ENCODE measurements at regions not wholly inside any gene's neighbourhood (a gene's known extent, or its start where the extent isn't known, plus 50 kb on each side); places are given as distances from the start of the nearest gene placed in this dataset.

DNA sequence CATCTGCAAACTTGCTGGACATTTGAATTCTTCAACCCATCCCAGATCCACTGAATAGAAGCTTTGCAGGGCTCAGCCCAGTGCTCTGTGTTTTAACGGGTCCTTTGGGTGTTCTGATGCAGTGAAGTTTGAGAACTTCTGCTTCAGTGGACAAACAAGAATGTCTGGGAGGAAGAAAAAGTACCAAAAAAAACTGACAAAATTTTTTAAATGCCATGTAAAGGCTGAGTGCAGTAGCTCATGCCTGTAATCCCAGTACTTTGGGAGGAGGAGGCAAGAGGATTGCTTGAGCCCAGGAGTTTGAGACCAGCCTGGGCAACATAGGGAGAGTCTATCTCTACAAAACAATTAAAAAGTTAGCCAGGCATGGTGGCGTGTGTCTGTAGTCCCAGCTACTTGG, 51.8 kb upstream of the FRMD4A start:
- ATAC-seq: no peak

DNA sequence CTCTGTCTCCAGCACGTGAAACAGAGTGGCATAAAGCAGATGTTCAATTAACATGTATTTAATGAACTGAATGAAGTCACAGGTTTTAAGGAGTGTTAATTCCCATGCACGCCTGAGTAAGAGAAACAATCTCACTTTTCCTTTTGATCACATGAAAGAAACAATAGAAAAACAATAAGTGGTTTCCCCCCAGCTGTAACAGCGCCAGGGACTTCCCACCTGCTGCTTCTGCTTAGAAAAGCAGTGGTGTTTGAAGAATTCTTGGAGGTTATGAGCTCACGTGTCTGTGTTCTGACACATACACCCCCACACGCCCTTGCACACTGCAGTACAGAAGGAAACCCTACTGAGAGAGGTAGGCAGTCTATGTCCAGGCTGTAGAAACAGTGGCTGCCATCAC, 51.3 kb upstream of the FRMD4A start:
- no peak overlapping the region for H3K27ac ChIP-seq
- H3K9me3 ChIP-seq: no peaks in the 10 kb centered on the region
- H3K36me3 ChIP-seq: no peaks in the 10 kb centered on the region
- H3K4me1 ChIP-seq: no peaks in the 10 kb centered on the region
- no peak overlapping the region for H3K4me3 ChIP-seq
- in situ Hi-C loops (cut with MboI; ENCODE audit: low sequenced_read_pairs in 4 of 4): no loop called here
- intact Hi-C loops (cut with DNase I; ENCODE audit: low total_unique reads): no loop called here
- TF ChIP-seq POLR2A (IDR thresholded peaks at IDR 0.05): no peak
- TF ChIP-seq, protein P1, sequence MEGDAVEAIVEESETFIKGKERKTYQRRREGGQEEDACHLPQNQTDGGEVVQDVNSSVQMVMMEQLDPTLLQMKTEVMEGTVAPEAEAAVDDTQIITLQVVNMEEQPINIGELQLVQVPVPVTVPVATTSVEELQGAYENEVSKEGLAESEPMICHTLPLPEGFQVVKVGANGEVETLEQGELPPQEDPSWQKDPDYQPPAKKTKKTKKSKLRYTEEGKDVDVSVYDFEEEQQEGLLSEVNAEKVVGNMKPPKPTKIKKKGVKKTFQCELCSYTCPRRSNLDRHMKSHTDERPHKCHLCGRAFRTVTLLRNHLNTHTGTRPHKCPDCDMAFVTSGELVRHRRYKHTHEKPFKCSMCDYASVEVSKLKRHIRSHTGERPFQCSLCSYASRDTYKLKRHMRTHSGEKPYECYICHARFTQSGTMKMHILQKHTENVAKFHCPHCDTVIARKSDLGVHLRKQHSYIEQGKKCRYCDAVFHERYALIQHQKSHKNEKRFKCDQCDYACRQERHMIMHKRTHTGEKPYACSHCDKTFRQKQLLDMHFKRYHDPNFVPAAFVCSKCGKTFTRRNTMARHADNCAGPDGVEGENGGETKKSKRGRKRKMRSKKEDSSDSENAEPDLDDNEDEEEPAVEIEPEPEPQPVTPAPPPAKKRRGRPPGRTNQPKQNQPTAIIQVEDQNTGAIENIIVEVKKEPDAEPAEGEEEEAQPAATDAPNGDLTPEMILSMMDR (IDR thresholded peaks at IDR 0.05 in 4 of 5, conservative IDR thresholded peaks at IDR 0.05 in 1 of 5): no peak
- peaks cover 0 to 3% (median 0%) of the 10 kb centered on the region in 3 donors for H3K27me3 ChIP-seq
- DNase-seq (no peak), ATAC-seq (no peak)

More for the DNA sequence above, 51.8 kb upstream of the FRMD4A start:
- no peaks in the 10 kb centered on the region for H3K4me1 ChIP-seq
- no peak overlapping the region for H3K27ac ChIP-seq
- in situ Hi-C loops (cut with MboI; ENCODE audit: low sequenced_read_pairs in 4 of 4): no loop called here
- H3K4me3 ChIP-seq: no peak overlapping the region
- H3K27me3 ChIP-seq: peaks cover 0 to 3% (median 0%) of the 10 kb centered on the region in 3 donors
- intact Hi-C loops (cut with DNase I; ENCODE audit: low total_unique reads): no loop called here
- TF ChIP-seq POLR2A (IDR thresholded peaks at IDR 0.05): no peak
- TF ChIP-seq, protein P1 (IDR thresholded peaks at IDR 0.05 in 4 of 5, conservative IDR thresholded peaks at IDR 0.05 in 1 of 5): no peak
- H3K36me3 ChIP-seq: no peaks in the 10 kb centered on the region
- H3K9me3 ChIP-seq: no peaks in the 10 kb centered on the region
- no peak for DNase-seq

DNA sequence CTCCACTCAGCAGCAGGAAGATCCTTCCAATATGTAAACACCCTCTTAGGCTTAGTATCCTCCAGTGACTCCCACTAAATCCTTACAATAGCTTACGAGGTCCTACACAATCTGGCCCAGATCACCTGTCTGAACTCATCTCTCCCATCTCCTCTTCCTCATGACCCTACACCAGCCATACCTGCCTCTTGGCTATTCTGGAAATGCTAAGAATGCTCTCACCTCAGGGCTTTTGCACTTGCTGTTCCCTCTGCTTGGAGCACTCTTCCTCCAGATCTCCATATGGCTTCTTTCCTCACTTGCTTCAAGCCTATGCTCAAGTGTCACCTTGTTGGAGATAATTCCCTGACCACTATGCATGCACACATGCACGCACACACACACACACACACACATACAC, 50.8 kb upstream of the FRMD4A start:
- Histone ChIP-seq H3K36me3 (no peaks in the 10 kb centered on the region), H3K9me3 (no peaks in the 10 kb centered on the region), H3K4me1 (no peaks in the 10 kb centered on the region), H3K27ac (no peak overlapping the region), H3K27me3 (peaks cover 0 to 3% (median 0%) of the 10 kb centered on the region in 3 donors), H3K4me3 (no peak overlapping the region)
- in situ Hi-C loops (cut with MboI; ENCODE audit: low sequenced_read_pairs in 4 of 4) (no loop called here), intact Hi-C loops (cut with DNase I; ENCODE audit: low total_unique reads) (no loop called here)
- ATAC-seq: no peak
- TF ChIP-seq, protein P1 (IDR thresholded peaks at IDR 0.05 in 4 of 5, conservative IDR thresholded peaks at IDR 0.05 in 1 of 5): no peak
- TF ChIP-seq POLR2A (IDR thresholded peaks at IDR 0.05): no peak
- no peak for DNase-seq

DNA sequence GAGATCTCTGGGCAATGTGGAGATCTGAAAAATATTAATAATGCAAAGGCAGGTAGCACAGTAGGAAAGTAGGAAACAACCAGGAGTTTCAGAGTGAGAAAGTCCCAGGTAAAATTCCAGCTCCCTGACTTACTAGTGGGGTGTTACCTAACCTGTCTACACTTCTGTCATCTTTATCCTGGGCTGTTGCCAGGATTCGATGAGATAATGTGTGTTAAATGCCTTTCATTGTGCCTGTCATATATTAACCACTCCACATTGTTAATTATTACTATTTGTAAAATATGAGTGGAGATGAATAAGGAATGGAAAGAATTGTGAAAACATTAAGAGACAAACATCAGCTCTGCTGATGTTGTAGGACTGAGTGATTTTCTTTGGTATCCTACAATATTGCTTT, 50.0 kb upstream of the FRMD4A start:
- no peak for ATAC-seq
- no peak for DNase-seq
- in situ Hi-C loops (cut with MboI; ENCODE audit: low sequenced_read_pairs in 4 of 4) (no loop called here), intact Hi-C loops (cut with DNase I; ENCODE audit: low total_unique reads) (no loop called here)
- Histone ChIP-seq H3K4me3 (no peak overlapping the region), H3K9me3 (no peaks in the 10 kb centered on the region), H3K36me3 (no peaks in the 10 kb centered on the region), H3K27me3 (peaks cover 0 to 3% (median 0%) of the 10 kb centered on the region in 3 donors), H3K4me1 (no peaks in the 10 kb centered on the region), H3K27ac (no peak overlapping the region)
- no peak for TF ChIP-seq POLR2A (IDR thresholded peaks at IDR 0.05)
- TF ChIP-seq, protein P1 (IDR thresholded peaks at IDR 0.05 in 4 of 5, conservative IDR thresholded peaks at IDR 0.05 in 1 of 5): no peak

MicroRNAs in the stretch of these regions (microRNA counts, 767-probe panel; counts per million panel counts)
- microRNA hsa-miR-1265: 356 to 448 counts per million in 2 donors

Small RNA genes in the stretch of these regions (microRNA-seq; reads per million reads assigned to microRNA genes)
- 0 reads per million in 2 donors for gene MIR1265 (ENCODE audit: borderline replicate concordance in 2 of 2)
- gene MIR4293 (ENCODE audit: borderline replicate concordance in 2 of 2): 0 reads per million in 2 donors
